NCI-H345 treated with DMSO at 0.1 percent for 48 hours (cell line): ENCODE measurements at regions not wholly inside any gene's neighbourhood (a gene's known extent, or its start where the extent isn't known, plus 50 kb on each side); places are given as distances from the start of the nearest gene placed in this dataset.
"Not testable (repeated sequence)": the region's sequence is repeated elsewhere in the genome, so short reads cannot be mapped to it uniquely, and the experiment has no call there.

Source experiments
- DNase-seq: peaks from one replicate; lab custom pipeline; 2025; ENCODE audit not compliant: unreplicated experiment; lab: John Stamatoyannopoulos, UW

GRCh38 chr12:125304029-125304428 lies 238.8 kb downstream of the AACS start:
- DNase-seq: no peak

GRCh38 chr12:125305231-125305630 lies 240.0 kb downstream of the AACS start:
- no peak for DNase-seq

GRCh38 chr12:125310461-125310860 lies 245.2 kb downstream of the AACS start:
- DNase-seq: no peak

GRCh38 chr12:125311050-125311449 lies 245.8 kb downstream of the AACS start:
- DNase-seq: no peak

GRCh38 chr12:125312471-125312870 lies 247.2 kb downstream of the AACS start:
- DNase-seq: no peak

DNA sequence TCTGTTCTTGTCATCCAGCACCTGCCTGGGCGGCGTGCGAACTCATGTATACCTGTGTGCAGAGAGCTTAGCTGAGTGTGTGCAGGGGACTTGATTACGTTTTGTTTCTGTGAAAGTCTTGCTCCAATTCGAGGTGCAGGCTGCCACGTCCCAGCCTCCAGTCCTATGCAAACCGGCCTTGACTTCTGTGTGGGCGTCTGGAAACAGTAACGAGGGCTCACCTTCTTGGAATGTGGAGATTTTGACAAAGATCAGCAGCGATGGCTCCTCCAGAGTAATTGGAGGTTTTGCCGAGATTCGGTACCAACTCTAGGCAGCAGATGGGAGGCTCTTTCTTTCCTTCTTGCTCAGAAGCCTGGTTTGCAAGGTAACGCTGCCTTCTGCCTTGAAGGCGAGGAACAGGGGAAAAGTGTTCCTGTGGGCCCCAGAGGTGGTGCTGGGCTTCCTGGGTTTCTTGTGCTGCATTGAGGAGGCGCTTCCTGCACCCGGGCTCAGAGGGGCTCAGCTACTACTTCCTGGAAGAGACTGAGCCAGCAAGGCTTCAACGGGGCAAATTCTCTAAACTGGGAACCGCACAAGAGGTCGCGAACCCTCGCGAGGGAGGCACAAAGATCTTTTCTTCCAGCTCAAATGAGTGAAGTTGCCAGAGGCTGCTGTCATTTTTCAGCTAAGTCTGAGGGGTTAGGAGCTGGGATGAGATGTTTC lies 249.0 kb downstream of the AACS start:
- DNase-seq: no peak

DNA sequence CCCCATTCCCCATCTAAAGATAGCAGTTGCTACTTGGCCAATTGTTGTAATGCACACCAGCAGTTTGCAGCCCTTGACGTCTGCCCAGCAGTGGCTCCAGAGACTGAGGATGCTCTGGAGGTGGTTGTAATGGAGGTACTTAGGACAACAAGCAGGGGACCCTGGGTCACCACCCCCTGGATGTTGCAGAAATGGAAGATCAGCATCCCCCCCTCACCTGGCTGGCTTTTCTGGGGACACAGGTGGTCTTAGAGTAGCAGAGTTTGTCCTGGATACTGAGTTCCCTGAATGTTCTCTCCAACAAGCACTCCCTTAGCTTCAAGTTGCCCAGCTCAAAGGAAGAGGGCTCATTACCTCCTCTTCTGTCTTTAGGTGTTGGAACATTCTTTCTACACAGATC lies 250.5 kb downstream of the AACS start:
- no peak for DNase-seq

- DNase-seq: no peak
These were observed 254.9 kb downstream of the AACS start for GRCh38 chr12:125320177-125320576.

GRCh38 chr12:125324861-125325490 lies 259.7 kb downstream of the AACS start:
- no peak for DNase-seq

GRCh38 chr12:125329239-125330102 lies 264.2 kb downstream of the AACS start:
- no peak for DNase-seq

GRCh38 chr12:125330645-125331341 lies 265.6 kb downstream of the AACS start:
- DNase-seq: no peak

DNA sequence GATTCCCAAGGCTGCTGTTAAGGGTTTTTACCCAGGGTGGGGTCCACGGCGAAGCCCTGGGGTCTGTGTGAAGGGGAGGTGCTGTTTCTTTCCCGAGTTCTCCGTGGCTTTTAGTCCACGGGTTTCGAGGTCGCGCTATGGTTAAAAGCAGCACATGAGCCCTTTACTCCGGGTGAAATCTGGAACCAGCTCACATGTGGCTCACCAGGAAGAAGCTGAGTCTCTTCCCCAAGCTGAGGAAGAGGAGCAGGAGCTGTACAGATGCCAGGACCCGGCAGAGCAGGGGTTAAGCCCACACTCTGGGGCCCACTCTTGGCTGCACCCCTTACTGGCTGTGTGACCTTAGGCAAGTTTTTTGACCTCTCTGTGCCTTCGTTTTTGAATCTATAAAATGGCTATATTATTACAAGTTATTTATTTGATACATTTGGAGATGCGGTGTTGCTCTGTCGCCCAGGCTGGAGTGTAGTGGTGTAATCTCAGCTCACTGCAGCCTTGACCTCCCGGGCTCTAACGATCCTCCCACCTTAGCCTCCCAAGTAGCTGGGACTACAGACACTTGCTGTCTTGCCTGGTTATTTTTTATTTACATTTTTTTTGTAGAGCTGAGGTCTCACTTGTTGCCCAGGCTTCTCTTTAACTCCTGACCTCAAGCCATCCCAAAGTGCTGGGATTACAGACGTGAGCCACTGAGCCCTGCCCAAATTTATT lies 266.3 kb downstream of the AACS start:
- DNase-seq: no peak

DNA sequence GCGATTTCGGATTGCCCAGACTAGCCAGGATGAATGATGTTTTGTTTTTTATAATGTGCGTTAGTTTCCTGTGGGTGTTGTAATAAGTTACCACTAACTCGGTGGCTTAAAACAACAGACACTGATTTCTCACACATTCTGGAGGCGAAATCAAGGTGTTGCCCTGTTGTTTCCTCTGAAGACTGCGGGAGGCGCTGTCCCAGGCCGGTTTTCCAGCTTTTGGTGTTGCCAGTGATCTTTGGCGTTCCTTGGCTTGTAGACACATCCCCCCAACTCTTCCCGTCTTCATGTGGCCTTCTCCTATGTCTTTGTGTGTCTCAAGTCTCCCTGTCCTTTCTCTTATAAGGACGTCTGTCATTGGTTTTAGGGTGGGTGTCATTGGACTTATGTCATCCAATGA lies 267.7 kb downstream of the AACS start:
- no peak for DNase-seq

- DNase-seq: no peak
These were observed 271.0 kb downstream of the AACS start for GRCh38 chr12:125336246-125336645.

DNA sequence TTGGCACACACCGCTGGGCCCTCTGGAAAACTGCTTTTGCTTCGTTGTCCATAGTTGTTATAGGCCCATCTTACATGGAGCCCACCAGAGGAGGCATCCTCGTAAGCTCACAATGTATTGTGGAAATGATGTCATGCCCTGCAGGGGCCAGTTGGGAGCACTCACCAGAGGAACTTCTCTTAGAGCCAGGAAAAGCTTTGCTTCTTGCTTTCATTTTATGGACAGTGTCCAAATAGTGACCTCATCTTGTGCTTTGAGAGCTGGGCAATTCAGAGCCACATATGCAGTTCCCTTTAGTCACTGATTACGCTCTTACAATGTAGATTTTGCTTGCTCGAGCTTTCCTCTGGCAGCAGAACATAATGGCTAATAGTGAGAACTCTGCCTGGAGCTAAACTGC lies 275.6 kb downstream of the AACS start:
- DNase-seq: no peak

- no peak for DNase-seq
These were observed 276.2 kb downstream of the AACS start for GRCh38 chr12:125341422-125341821.

DNA sequence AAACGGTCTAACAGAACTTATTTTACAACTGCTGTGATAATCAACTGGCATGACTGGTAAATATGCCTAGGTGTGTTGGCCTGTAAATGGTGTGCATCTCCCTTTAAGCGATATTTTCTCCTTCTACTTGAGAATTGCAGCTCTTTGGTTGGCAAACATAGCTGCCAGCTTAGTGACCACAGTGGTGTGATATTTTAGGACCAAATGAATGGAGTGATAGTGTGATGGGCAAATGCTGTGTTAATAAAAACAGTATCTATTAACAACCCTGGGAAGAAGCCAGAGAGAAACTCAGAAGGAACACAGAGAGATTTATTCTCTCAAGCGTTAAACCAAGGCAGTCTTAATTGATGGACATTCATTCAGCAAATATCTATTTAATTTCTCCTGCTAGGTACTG lies 278.4 kb downstream of the AACS start:
- no peak for DNase-seq

GRCh38 chr12:125346362-125346761 lies 281.1 kb downstream of the AACS start:
- DNase-seq: no peak

DNA sequence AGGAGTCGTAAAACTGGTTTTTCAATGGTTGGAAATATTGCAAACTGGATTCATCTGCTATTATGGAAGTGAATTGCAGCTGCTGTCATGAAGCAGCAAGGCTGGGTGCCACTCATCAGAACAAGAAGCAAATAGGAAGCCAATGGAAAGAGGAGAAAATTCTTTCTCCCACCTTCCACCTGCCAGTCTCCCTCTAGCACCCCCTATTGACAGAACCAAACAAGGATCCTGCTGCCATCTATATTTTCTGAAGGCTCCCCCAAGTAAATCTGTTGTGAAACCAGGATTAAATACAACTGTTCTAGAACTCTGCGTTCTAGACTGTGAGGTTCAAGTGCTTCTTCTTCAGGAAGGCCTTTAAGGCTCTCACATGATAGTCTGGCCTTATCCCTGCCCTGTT lies 286.6 kb downstream of the AACS start:
- DNase-seq: no peak

DNA sequence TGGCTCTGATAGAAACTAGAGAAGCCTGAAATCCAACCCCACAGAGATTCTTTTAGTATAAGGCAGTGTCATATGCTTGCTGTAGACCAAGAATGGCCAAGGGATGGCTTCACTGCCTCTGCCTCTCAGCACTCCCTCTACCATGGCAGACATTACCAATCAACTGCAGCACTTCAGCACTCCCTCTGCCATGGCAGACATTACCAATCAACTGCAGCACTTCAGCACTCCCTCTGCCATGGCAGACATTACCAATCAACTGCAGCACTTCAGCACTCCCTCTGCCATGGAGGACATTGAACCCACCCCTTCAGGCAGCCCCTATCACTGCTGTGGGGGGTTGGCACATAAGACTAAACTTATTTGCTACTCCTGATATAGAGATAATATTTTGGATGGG lies 287.8 kb downstream of the AACS start:
- not testable (repeated sequence) for DNase-seq

DNA sequence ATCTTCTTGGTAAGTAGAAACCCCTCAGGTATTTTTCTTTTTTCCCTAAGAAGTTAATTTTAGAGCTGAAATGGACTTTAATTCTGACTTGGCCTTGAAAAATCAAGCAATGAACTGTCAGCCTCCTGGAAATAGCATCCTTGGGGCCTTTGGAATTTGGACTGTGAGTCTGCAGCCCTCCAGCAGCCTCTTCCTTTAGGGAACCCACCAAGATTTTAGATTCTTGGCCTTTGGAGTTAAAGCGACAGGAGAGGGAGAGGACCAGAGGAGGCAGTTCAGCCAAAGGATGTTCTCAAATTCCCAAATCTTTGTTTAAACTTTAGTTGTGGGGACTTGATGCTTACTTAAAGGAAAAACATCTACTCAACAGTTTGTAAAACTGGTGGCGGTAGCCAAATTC lies 288.6 kb downstream of the AACS start:
- DNase-seq: no peak
